ENCODE measurements at regions not wholly inside any gene's neighbourhood (a gene's known extent, or its start where the extent isn't known, plus 50 kb on each side); places are given as distances from the start of the nearest gene placed in this dataset.
"Not testable (repeated sequence)": the region's sequence is repeated elsewhere in the genome, so short reads cannot be mapped to it uniquely, and the experiment has no call there.

- not testable (repeated sequence) for TF ChIP-seq POLR2AphosphoS5 (IDR thresholded peaks at IDR 0.05; ENCODE audit: insufficient read depth in 1 of 2, low read depth in 1 of 2); CTCF (IDR thresholded peaks at IDR 0.05); POLR2A (IDR thresholded peaks at IDR 0.05)
Observed at GRCh38 chr7:81042646-81043045, 123.8 kb upstream of the SEMA3C start.
